ENCODE measurements at regions not wholly inside any gene's neighbourhood (a gene's known extent, or its start where the extent isn't known, plus 50 kb on each side); places are given as distances from the start of the nearest gene placed in this dataset.

DNA sequence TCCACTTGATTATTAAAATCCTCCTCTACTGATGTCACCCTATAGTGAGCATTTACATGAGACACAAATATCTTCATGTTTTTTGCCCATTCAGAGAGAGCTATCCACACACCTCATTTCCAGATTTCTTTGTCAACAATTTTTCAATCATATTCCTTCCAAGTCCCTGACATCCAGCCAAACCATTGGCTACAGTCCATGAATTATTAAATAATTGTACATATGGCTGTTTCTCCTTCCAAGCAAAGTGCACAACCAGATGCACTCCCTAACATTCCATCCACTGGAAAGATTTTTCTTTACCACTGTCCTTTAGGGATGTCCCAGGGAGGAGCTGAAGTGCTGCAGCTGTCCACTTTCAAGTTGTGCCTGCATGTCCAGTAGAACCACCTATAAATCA lies 328.0 kb upstream of the MDFIC2 start:
- Histone ChIP-seq H3K36me3 (ENCODE audit: control insufficient read depth, insufficient read depth, low read length) (no peaks in the 10 kb centered on the region), H3K27me3 (ENCODE audit: control insufficient read depth, insufficient read depth, low read length) (no peaks in the 10 kb centered on the region), H3K4me3 (ENCODE audit: low read depth, low read length) (no peak overlapping the region)
- no peak for DNase-seq (ENCODE audit: low read depth)
- TF ChIP-seq, protein P1, sequence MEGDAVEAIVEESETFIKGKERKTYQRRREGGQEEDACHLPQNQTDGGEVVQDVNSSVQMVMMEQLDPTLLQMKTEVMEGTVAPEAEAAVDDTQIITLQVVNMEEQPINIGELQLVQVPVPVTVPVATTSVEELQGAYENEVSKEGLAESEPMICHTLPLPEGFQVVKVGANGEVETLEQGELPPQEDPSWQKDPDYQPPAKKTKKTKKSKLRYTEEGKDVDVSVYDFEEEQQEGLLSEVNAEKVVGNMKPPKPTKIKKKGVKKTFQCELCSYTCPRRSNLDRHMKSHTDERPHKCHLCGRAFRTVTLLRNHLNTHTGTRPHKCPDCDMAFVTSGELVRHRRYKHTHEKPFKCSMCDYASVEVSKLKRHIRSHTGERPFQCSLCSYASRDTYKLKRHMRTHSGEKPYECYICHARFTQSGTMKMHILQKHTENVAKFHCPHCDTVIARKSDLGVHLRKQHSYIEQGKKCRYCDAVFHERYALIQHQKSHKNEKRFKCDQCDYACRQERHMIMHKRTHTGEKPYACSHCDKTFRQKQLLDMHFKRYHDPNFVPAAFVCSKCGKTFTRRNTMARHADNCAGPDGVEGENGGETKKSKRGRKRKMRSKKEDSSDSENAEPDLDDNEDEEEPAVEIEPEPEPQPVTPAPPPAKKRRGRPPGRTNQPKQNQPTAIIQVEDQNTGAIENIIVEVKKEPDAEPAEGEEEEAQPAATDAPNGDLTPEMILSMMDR (IDR thresholded peaks at IDR 0.05; ENCODE audit: insufficient read depth, low read length, poor library complexity, severe bottlenecking), result no peak

DNA sequence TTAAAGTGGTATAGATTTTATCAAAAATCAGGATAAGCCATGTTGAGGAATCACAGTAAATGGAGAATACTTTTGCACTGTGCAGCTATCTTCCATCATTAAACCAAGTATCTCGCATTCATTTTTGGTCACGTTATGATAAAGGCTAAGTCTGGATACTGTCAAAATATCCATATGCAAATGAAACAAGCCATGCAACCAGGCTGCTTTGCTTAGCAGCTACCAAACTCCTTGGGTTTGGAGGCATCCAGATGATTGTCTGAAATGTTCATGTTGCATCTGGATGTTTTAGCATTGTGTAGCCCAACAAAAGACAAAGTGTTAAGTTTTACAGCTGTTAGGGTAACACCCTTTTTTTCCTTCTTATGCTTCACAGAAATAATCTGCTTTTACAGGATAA lies 322.9 kb upstream of the MDFIC2 start:
- H3K27me3 ChIP-seq (ENCODE audit: control insufficient read depth, insufficient read depth, low read length), result no peaks in the 10 kb centered on the region
- TF ChIP-seq, protein P1 (IDR thresholded peaks at IDR 0.05; ENCODE audit: insufficient read depth, low read length, poor library complexity, severe bottlenecking), result no peak
- no peak for DNase-seq (ENCODE audit: low read depth)
- no peak overlapping the region for H3K4me3 ChIP-seq (ENCODE audit: low read depth, low read length)
- H3K36me3 ChIP-seq (ENCODE audit: control insufficient read depth, insufficient read depth, low read length), result no peaks in the 10 kb centered on the region

DNA sequence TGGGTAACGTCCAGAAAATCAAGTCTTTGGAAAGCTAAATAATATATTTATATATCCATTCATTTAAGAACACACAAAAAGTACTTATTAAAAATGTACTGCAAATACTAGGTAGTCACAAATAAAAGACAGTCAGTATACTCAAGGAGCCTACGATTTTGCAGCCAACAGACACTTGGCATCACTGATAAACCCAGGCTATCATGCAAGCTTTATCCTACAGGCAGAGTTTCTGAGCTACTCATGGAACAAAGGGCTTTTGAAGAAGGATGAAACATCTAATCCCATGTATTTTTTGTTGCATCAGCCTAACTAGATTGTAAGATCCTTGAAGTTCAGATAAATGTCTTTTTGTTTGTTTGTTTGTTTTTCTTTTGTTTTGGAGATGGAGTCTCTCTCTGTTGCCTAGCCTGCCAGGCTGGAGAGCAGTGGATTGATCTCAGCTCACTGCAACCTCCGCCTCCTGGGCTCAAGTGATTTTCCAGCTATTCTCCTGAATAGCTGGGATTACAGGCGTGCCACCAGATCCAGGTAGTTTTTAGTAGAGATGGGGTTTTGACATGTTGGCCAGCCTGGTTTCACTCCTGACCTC lies 319.4 kb upstream of the MDFIC2 start:
- no peak overlapping the region for H3K4me3 ChIP-seq (ENCODE audit: low read depth, low read length)
- no peaks in the 10 kb centered on the region for H3K36me3 ChIP-seq (ENCODE audit: control insufficient read depth, insufficient read depth, low read length)
- TF ChIP-seq, protein P1 (IDR thresholded peaks at IDR 0.05; ENCODE audit: insufficient read depth, low read length, poor library complexity, severe bottlenecking), result no peak
- no peak for DNase-seq (ENCODE audit: low read depth)
- H3K27me3 ChIP-seq (ENCODE audit: control insufficient read depth, insufficient read depth, low read length), result no peaks in the 10 kb centered on the region

DNA sequence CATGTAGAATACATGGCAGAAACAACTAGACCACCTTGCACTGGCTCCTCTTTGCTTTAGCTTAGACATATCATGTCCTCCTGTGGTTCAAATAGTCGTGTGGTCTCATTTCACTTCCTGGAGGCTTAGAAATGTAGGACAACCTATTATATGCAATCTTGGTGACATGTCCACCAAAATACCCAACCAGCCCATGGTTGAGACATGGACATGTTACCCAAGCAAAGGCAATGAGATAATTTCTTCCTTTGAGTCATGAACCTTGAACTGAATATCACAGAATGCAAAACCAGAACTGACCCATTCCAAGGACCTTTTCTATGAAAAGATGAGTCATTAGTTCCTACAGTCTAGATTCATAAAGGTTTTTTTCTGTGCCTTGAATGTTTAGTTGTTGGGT lies 309.0 kb upstream of the MDFIC2 start:
- TF ChIP-seq, protein P1 (IDR thresholded peaks at IDR 0.05; ENCODE audit: insufficient read depth, low read length, poor library complexity, severe bottlenecking), result no peak
- H3K4me3 ChIP-seq (ENCODE audit: low read depth, low read length), result no peak overlapping the region
- H3K27me3 ChIP-seq (ENCODE audit: control insufficient read depth, insufficient read depth, low read length), result no peaks in the 10 kb centered on the region
- no peak for DNase-seq (ENCODE audit: low read depth)
- H3K36me3 ChIP-seq (ENCODE audit: control insufficient read depth, insufficient read depth, low read length), result no peaks in the 10 kb centered on the region

DNA sequence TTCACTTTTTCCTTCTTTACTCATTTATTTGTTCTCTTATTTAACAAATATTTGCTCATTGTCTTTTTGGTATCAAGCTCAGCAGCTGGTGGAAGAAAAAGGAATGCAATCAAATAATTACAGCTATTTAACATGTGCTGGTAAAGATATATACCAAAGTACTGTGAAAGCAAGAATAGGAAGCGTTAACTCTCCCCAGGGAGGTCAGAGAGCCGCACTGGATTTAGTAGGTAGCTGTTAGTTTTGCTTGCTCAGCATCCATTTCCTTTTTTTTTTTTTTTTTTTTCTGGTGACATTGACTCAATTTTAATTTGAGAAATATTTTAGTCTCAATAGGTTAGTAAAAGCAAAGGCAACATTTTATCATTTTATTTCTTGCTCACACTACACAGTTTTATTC lies 308.5 kb upstream of the MDFIC2 start:
- H3K27me3 ChIP-seq (ENCODE audit: control insufficient read depth, insufficient read depth, low read length), result no peaks in the 10 kb centered on the region
- TF ChIP-seq, protein P1 (IDR thresholded peaks at IDR 0.05; ENCODE audit: insufficient read depth, low read length, poor library complexity, severe bottlenecking), result no peak
- no peak for DNase-seq (ENCODE audit: low read depth)
- H3K36me3 ChIP-seq (ENCODE audit: control insufficient read depth, insufficient read depth, low read length), result no peaks in the 10 kb centered on the region
- no peak overlapping the region for H3K4me3 ChIP-seq (ENCODE audit: low read depth, low read length)

DNA sequence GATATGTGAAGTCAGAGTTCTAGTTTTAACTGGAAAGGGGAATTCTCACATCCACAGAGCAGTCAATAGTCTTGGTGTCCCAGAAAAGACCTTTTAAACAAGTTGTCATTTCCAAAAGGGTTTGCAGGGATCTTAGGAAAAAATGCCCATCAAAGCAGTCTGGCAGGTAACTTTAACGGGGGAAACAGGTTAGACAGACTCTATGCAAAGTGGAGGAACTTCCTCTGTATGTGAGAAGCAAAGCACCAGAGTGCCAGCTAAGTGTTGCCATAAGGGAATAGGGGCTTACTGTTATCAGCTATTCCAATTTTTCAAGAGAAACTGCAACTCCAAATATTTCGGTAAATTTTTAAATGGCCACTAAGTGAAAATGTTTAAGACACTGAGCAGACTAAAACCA lies 307.9 kb upstream of the MDFIC2 start:
- Histone ChIP-seq H3K4me3 (ENCODE audit: low read depth, low read length) (no peak overlapping the region), H3K36me3 (ENCODE audit: control insufficient read depth, insufficient read depth, low read length) (no peaks in the 10 kb centered on the region), H3K27me3 (ENCODE audit: control insufficient read depth, insufficient read depth, low read length) (no peaks in the 10 kb centered on the region)
- TF ChIP-seq, protein P1 (IDR thresholded peaks at IDR 0.05; ENCODE audit: insufficient read depth, low read length, poor library complexity, severe bottlenecking), result no peak
- no peak for DNase-seq (ENCODE audit: low read depth)
